CD14-positive monocyte (primary cell): ENCODE measurements at regions not wholly inside any gene's neighbourhood (a gene's known extent, or its start where the extent isn't known, plus 50 kb on each side); places are given as distances from the start of the nearest gene placed in this dataset.

Source experiments
- DNase-seq, 3 donors: peaks; one replicate each; pipeline ENCODE4 v3.0.0-alpha.2; 2011 to 2022
- H2AFZ ChIP-seq: 2 replicates; pipeline ENCODE4 v1.6.0; 2012; ENCODE audit warnings: mild to moderate bottlenecking, low read depth, low read length, inconsistent platforms; ENCODE audit not compliant: insufficient read depth, poor library complexity, severe bottlenecking
- H3K27ac ChIP-seq, 2 donors: 1 replicate in 1 of 2; 2 replicates in 1 of 2; pipeline ENCODE4 v1.5.1; 2012 to 2013; ENCODE audit warnings: low read length in 2 of 2, control low read depth in 1 of 2, inconsistent platforms in 1 of 2, low read depth in 1 of 2, mild to moderate bottlenecking in 1 of 2
- H3K27me3 ChIP-seq, 2 donors: one replicate each; pipeline versions ENCODE4 v1.6.0 to v1.6.1; 2011 to 2013; ENCODE audit warnings: low read length in 2 of 2; ENCODE audit not compliant: control insufficient read depth in 2 of 2, insufficient read depth in 2 of 2
- H3K36me3 ChIP-seq, 2 donors: replicated peaks in 1 of 2; 1 replicate in 1 of 2; 2 replicates in 1 of 2; pipeline versions ENCODE4 v1.5.1 to v1.6.1; 2012 to 2013; ENCODE audit warnings: low read length in 2 of 2, control low read depth in 1 of 2, inconsistent platforms in 1 of 2, mild to moderate bottlenecking in 1 of 2; ENCODE audit not compliant: insufficient read depth in 2 of 2, control insufficient read depth in 1 of 2
- H3K4me1 ChIP-seq, 2 donors: 1 replicate in 1 of 2; 2 replicates in 1 of 2; pipeline versions ENCODE4 v1.5.1 to v1.6.1; 2012 to 2013; ENCODE audit warnings: low read length in 2 of 2, control low read depth in 1 of 2, inconsistent platforms in 1 of 2, mild to moderate bottlenecking in 1 of 2, moderate library complexity in 1 of 2; ENCODE audit not compliant: insufficient read depth in 2 of 2, control insufficient read depth in 1 of 2
- H3K4me2 ChIP-seq: replicated peaks from 2 replicates; pipeline ENCODE3; 2012; ENCODE audit warnings: low read length, moderate library complexity, mild to moderate bottlenecking; ENCODE audit not compliant: poor library complexity, severe bottlenecking; ENCODE audit errors: extremely low read depth
- H3K4me3 ChIP-seq, 3 experiments: fragments of 200-600 bp in 1 of 3; sonication (generic) in 1 of 3; replicated peaks in 1 of 3; 1 replicate in 2 of 3; 2 replicates in 1 of 3; pipeline ENCODE4 v1.5.1; 2011 to 2013; ENCODE audit warnings: low read length in 3 of 3, mild to moderate bottlenecking in 3 of 3, control low read depth in 2 of 3, low read depth in 2 of 3, inconsistent platforms in 1 of 3, moderate library complexity in 1 of 3
- H3K79me2 ChIP-seq: 2 replicates; pipeline ENCODE4 v1.6.0; 2012; ENCODE audit warnings: mild to moderate bottlenecking, control low read depth, inconsistent platforms, low read length, moderate library complexity; ENCODE audit not compliant: insufficient read depth
- H3K9ac ChIP-seq: 2 replicates; pipeline ENCODE4 v1.6.0; 2017; ENCODE audit warnings: low read length, mild to moderate bottlenecking; ENCODE audit not compliant: insufficient read depth, poor library complexity, severe bottlenecking
- H3K9me3 ChIP-seq, 2 donors: replicated peaks in 1 of 2; 1 replicate in 1 of 2; 2 replicates in 1 of 2; pipeline versions ENCODE4 v1.5.1 to v1.6.1; 2012 to 2013; ENCODE audit warnings: low read length in 2 of 2, control low read depth in 1 of 2; ENCODE audit not compliant: control insufficient read depth in 1 of 2, insufficient read depth in 1 of 2
- H4K20me1 ChIP-seq: 2 replicates; pipeline ENCODE4 v1.6.0; 2012; ENCODE audit warnings: mild to moderate bottlenecking, low read length, control low read depth, moderate library complexity; ENCODE audit not compliant: insufficient read depth
- H3K27ac Mint-ChIP-seq, 7 donors: one replicate each; pipeline ENCODE4 v1.8.0; 2020; ENCODE audit warnings: mild to moderate bottlenecking in 7 of 7, mixed read lengths in 7 of 7, moderate library complexity in 6 of 7, inconsistent platforms in 2 of 7
- H3K27me3 Mint-ChIP-seq, 3 donors: one replicate each; pipeline ENCODE4 v1.8.0; 2021 to 2022; ENCODE audit warnings: low read depth in 3 of 3, mild to moderate bottlenecking in 3 of 3, mixed read lengths in 3 of 3, moderate library complexity in 3 of 3, inconsistent platforms in 1 of 3
- H3K36me3 Mint-ChIP-seq, 2 donors: one replicate each; pipeline ENCODE4 v1.8.0; 2020; ENCODE audit warnings: mixed read lengths in 2 of 2, inconsistent platforms in 1 of 2, mild to moderate bottlenecking in 1 of 2
- H3K4me1 Mint-ChIP-seq: one replicate; pipeline ENCODE4 v1.8.0; 2020; ENCODE audit warnings: mild to moderate bottlenecking, mixed read lengths
- H3K4me3 Mint-ChIP-seq, 2 donors: one replicate each; pipeline ENCODE4 v1.8.0; 2020; ENCODE audit warnings: mild to moderate bottlenecking in 2 of 2, mixed read lengths in 2 of 2, moderate library complexity in 1 of 2
- H3K9me3 Mint-ChIP-seq, 7 donors: one replicate each; pipeline ENCODE4 v1.8.0; 2020 to 2022; ENCODE audit warnings: mixed read lengths in 7 of 7, mild to moderate bottlenecking in 6 of 7, moderate library complexity in 6 of 7, inconsistent platforms in 2 of 7
- WGBS: methylation state at CpG from one replicate; pipeline ENCODE4 v1.1.5; 2013; ENCODE audit warnings: missing lambda C conversion rate; ENCODE audit not compliant: insufficient coverage; 5-methylcytosine and 5-hydroxymethylcytosine counted together
- intact Hi-C, 2 donors: fragments of 100-400 bp; cut with micrococcal nuclease; formaldehyde crosslinking; loops; one replicate each; pipeline versions ENCODE4 v1.15.0 to v1.15.1; 2023
- TF ChIP-seq, protein P1 (sequence below): fragments of 200-600 bp; IDR thresholded peaks from one replicate; pipeline ENCODE4 v1.8.0; 2022; ENCODE audit warnings: antibody characterized with exemption, mild to moderate bottlenecking

- TF ChIP-seq, protein P1, sequence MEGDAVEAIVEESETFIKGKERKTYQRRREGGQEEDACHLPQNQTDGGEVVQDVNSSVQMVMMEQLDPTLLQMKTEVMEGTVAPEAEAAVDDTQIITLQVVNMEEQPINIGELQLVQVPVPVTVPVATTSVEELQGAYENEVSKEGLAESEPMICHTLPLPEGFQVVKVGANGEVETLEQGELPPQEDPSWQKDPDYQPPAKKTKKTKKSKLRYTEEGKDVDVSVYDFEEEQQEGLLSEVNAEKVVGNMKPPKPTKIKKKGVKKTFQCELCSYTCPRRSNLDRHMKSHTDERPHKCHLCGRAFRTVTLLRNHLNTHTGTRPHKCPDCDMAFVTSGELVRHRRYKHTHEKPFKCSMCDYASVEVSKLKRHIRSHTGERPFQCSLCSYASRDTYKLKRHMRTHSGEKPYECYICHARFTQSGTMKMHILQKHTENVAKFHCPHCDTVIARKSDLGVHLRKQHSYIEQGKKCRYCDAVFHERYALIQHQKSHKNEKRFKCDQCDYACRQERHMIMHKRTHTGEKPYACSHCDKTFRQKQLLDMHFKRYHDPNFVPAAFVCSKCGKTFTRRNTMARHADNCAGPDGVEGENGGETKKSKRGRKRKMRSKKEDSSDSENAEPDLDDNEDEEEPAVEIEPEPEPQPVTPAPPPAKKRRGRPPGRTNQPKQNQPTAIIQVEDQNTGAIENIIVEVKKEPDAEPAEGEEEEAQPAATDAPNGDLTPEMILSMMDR = no peak
- Histone ChIP-seq H3K4me2 (no peak overlapping the region), H4K20me1 (no peaks in the 10 kb centered on the region), H3K36me3 (no peaks in the 10 kb centered on the region), H3K9ac (no peak overlapping the region), H2AFZ (no peak overlapping the region), H3K4me1 (no peaks in the 10 kb centered on the region), H3K79me2 (no peaks in the 10 kb centered on the region), H3K9me3 (no peaks in the 10 kb centered on the region), H3K27ac (no peak overlapping the region), H3K4me3 (no peak overlapping the region), H3K27me3 (no peaks in the 10 kb centered on the region)
- Mint-ChIP-seq H3K27me3 (peaks cover 0 to 2% (median 1%) of the 10 kb centered on the region in 3 donors), H3K36me3 (no peaks in the 10 kb centered on the region), H3K27ac (no peak overlapping the region), H3K4me1 (no peaks in the 10 kb centered on the region), H3K9me3 (no peaks in the 10 kb centered on the region), H3K4me3 (no peak overlapping the region)
- DNase-seq = no peak
- intact Hi-C loops = no loop called here
Measured at GRCh38 chr7:18132811-18133210, 105.2 kb upstream of the PRPS1L1 start.

DNA sequence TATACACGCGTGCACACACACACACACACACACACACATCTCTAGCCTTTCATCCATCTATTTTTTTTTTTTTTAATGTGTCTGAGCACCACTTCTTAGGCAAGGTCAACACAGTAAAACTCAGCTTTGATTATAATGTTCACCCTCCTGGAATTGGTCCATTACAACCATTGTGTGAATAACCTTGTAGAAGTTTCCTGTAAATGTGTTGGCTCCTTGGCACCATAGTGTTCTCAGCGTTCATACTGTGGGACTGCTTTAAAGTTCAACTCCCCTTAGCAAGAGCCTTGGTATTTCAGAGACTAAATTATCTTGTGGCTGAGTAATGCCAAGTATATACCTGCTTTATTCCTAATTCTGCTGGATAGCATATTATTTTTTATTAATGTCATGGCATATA, 106.3 kb upstream of the PRPS1L1 start:
- Mint-ChIP-seq H3K36me3 (no peaks in the 10 kb centered on the region), H3K27me3 (peaks cover 1 to 4% (median 2%) of the 10 kb centered on the region in 3 donors), H3K4me1 (no peaks in the 10 kb centered on the region), H3K4me3 (no peak overlapping the region), H3K9me3 (peaks cover 0 to 5% (median 0%) of the 10 kb centered on the region in 7 donors), H3K27ac (no peak overlapping the region)
- intact Hi-C loops = no loop called here
- TF ChIP-seq, protein P1 = no peak
- Histone ChIP-seq H2AFZ (no peak overlapping the region), H3K4me2 (no peak overlapping the region), H3K9ac (no peak overlapping the region), H3K27ac (no peak overlapping the region), H4K20me1 (no peaks in the 10 kb centered on the region), H3K4me3 (no peak overlapping the region), H3K4me1 (no peaks in the 10 kb centered on the region), H3K36me3 (no peaks in the 10 kb centered on the region), H3K79me2 (no peaks in the 10 kb centered on the region), H3K27me3 (no peaks in the 10 kb centered on the region), H3K9me3 (no peaks in the 10 kb centered on the region)
- no peak for DNase-seq
- no CpG with 5 or more reads among the region's 3 CpGs for WGBS
